HEK293T (cell line): ENCODE measurements at regions not wholly inside any gene's neighbourhood (a gene's known extent, or its start where the extent isn't known, plus 50 kb on each side); places are given as distances from the start of the nearest gene placed in this dataset.
"Not testable (repeated sequence)": the region's sequence is repeated elsewhere in the genome, so short reads cannot be mapped to it uniquely, and the experiment has no call there.

Experiments
- CTCF ChIA-PET: fragments of 350-600 bp; formaldehyde crosslinking; extraction: SDS; loops from one replicate; lab custom pipeline; 2021; ENCODE audit warnings: antibody characterized with exemption, inconsistent platforms; lab: Yijun Ruan, JAX
- POLR2A ChIA-PET: fragments of 350-600 bp; formaldehyde crosslinking; extraction: SDS; loops from one replicate; lab custom pipeline; 2020; ENCODE audit warnings: antibody characterized with exemption, inconsistent platforms; lab: Yijun Ruan, JAX
- DNase-seq: peaks from one replicate; pipeline ENCODE4 v3.0.0; 2012; ENCODE audit warnings: mixed read lengths; ENCODE audit errors: extremely low spot score
- ARNT ChIP-seq: fragments of 450-650 bp; IDR thresholded peaks from 2 replicates; pipeline ENCODE4 v1.6.1; 2017; ENCODE audit warnings: mild to moderate bottlenecking
- BHLHE40 ChIP-seq: fragments of 450-650 bp; IDR thresholded peaks from 2 replicates; pipeline ENCODE4 v1.6.1; 2016; ENCODE audit warnings: mild to moderate bottlenecking, moderate library complexity, borderline replicate concordance
- CTBP1 ChIP-seq: fragments of 450-650 bp; IDR thresholded peaks from 2 replicates; pipeline ENCODE4 v1.6.1; 2016; ENCODE audit warnings: borderline replicate concordance
- ELF4 ChIP-seq: fragments of 450-650 bp; IDR thresholded peaks from 2 replicates; pipeline ENCODE4 v1.6.1; 2017; ENCODE audit warnings: antibody characterized with exemption
- FOXA1 ChIP-seq: fragments of 450-650 bp; IDR thresholded peaks from 2 replicates; pipeline ENCODE4 v1.6.1; 2016; ENCODE audit warnings: mild to moderate bottlenecking
- FOXK2 ChIP-seq: fragments of 450-650 bp; IDR thresholded peaks from 2 replicates; pipeline ENCODE4 v1.6.1; 2016; ENCODE audit warnings: mild to moderate bottlenecking
- FOXM1 ChIP-seq: fragments of 450-650 bp; IDR thresholded peaks from 2 replicates; pipeline ENCODE4 v1.6.1; 2017; ENCODE audit warnings: mild to moderate bottlenecking, borderline replicate concordance
- HDGF ChIP-seq: fragments of 450-650 bp; IDR thresholded peaks from 2 replicates; pipeline ENCODE4 v1.6.1; 2017; ENCODE audit warnings: antibody characterized with exemption, borderline replicate concordance
- L3MBTL2 ChIP-seq: fragments of 450-650 bp; conservative IDR thresholded peaks from 2 replicates; pipeline ENCODE4 v1.6.1; 2016; ENCODE audit warnings: mild to moderate bottlenecking
- LEF1 ChIP-seq: fragments of 450-650 bp; IDR thresholded peaks from 2 replicates; pipeline ENCODE4 v1.6.1; 2017; ENCODE audit warnings: mild to moderate bottlenecking, borderline replicate concordance
- NFRKB ChIP-seq: fragments of 450-650 bp; IDR thresholded peaks from 2 replicates; pipeline ENCODE4 v1.6.1; 2016; ENCODE audit warnings: mild to moderate bottlenecking, moderate library complexity
- SP1 ChIP-seq: fragments of 450-650 bp; IDR thresholded peaks from 2 replicates; pipeline ENCODE4 v1.6.1; 2017
- SUZ12 ChIP-seq: fragments of 450-650 bp; IDR thresholded peaks from 2 replicates; pipeline ENCODE4 v1.6.1; 2016; ENCODE audit warnings: mild to moderate bottlenecking
- TARDBP ChIP-seq: fragments of 450-650 bp; IDR thresholded peaks from 2 replicates; pipeline ENCODE4 v1.6.1; 2016
- ZNF384 ChIP-seq: fragments of 450-650 bp; IDR thresholded peaks from 2 replicates; pipeline ENCODE4 v1.6.1; 2016
- TF ChIP-seq, protein P1 (sequence below): fragments of 450-650 bp; IDR thresholded peaks from 2 replicates; pipeline ENCODE4 v1.6.1; 2016

DNA sequence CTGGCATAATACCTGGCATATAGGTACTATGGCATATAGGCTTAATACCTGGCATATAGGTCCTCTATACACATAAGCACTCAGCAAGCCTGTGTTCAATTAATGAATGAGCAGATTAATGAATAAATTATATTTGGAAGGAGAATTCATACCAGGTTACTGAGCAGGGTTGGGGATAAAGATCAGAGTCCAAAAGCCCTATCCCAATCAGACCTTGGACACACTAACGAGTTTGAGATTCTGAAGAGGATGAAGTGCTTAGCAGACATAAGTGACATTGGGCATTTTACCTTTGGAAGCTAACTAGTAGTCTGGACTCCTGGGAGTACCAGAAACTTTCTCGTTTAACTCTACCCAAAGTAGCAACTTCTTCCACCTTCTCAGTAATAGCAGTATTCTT lies 63.3 kb upstream of the ARHGAP29 start:
- ChIA-PET POLR2A (no interaction called here), CTCF (interaction anchor here (0.8 kb wide), 1 partner anchor 236 kb away, joined by 3 read pairs; no protein-coding TSS in a partner anchor)
- DNase-seq = no peak
- TF ChIP-seq FOXA1 (no peak), HDGF (no peak), FOXM1 (no peak), SUZ12 (no peak)

- ChIA-PET CTCF (interaction anchor here (0.9 to 1.2 kb wide), 3 partner anchors 14 to 274 kb away, joined by 3 to 4 read pairs (median 4); no protein-coding TSS in a partner anchor), POLR2A (interaction anchor here (1.2 kb wide), 1 partner anchor 62 kb away, joined by 4 read pairs; the partner anchor contains the start of gene ARHGAP29)
- TF ChIP-seq HDGF (no peak), FOXA1 (no peak), ELF4 (no peak), FOXM1 (no peak), CTBP1 (no peak), ZNF384 (no peak), ARNT (no peak), BHLHE40 (no peak), L3MBTL2 (no peak), SUZ12 (no peak), LEF1 (no peak), SP1 (no peak), NFRKB (no peak), TARDBP (no peak)
- TF ChIP-seq, protein P1, sequence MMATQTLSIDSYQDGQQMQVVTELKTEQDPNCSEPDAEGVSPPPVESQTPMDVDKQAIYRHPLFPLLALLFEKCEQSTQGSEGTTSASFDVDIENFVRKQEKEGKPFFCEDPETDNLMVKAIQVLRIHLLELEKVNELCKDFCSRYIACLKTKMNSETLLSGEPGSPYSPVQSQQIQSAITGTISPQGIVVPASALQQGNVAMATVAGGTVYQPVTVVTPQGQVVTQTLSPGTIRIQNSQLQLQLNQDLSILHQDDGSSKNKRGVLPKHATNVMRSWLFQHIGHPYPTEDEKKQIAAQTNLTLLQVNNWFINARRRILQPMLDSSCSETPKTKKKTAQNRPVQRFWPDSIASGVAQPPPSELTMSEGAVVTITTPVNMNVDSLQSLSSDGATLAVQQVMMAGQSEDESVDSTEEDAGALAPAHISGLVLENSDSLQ = no peak
- DNase-seq = no peak
Measured at GRCh38 chr1:94299627-94300553, 62.5 kb upstream of the ARHGAP29 start.

DNA sequence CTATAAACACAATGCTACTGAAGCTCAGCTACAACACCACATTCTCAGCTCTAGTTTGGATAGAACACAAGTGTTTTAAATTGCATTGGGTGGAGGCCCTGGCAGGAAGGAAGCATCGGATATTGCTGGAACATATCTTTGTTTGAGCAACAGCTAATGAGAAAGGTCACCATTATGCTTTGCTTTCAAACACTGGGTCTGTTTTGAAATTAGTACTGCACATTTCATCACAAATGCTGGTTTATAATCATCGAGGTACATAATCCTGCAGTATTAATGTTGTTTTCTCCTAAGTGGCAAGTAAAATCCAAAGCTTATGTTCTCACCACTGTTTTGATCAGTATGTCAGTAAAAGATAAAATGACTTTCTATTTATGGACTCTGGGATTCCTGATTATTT lies 61.5 kb upstream of the ARHGAP29 start:
- ChIA-PET CTCF (interaction anchor here (1.2 kb wide), 1 partner anchor 236 kb away, joined by 3 read pairs; no protein-coding TSS in a partner anchor), POLR2A (interaction anchor here (1.2 kb wide), 1 partner anchor 61 kb away, joined by 4 read pairs; the partner anchor contains the start of gene ARHGAP29)
- TF ChIP-seq, protein P1 = no peak
- TF ChIP-seq ARNT = no peak
- TF ChIP-seq ELF4 = no peak
- no peak for TF ChIP-seq BHLHE40
- no peak for TF ChIP-seq SP1
- no peak for TF ChIP-seq LEF1
- TF ChIP-seq FOXM1 = no peak
- no peak for TF ChIP-seq TARDBP
- TF ChIP-seq CTBP1 = no peak
- no peak for TF ChIP-seq FOXA1
- TF ChIP-seq NFRKB = no peak
- no peak for TF ChIP-seq L3MBTL2
- TF ChIP-seq SUZ12 = no peak
- TF ChIP-seq HDGF = no peak
- no peak for TF ChIP-seq ZNF384
- TF ChIP-seq FOXK2 = no peak
- DNase-seq = no peak

DNA sequence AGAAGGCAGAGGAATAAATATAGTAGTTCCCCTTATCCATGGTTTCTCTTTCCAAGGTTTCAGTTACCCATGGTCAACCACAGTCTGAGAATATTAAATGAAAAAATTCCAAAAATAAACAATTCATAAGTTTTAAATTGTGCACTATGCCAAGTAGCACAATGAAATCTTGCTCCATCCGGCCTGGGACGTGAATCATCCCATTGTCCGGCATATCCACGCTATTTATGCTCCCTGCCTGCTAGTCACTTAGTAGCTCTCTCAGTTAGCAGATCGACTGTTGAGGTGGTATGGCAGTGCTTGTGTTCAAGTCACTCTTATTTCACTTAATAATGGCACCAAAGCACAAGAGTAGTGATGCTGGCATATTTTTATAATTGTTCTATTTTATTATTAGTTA lies 58.6 kb upstream of the ARHGAP29 start:
- DNase-seq = no peak
- ChIA-PET POLR2A (no interaction called here), CTCF (no interaction called here)
- TF ChIP-seq ZNF384 (no peak), ELF4 (no peak)

DNA sequence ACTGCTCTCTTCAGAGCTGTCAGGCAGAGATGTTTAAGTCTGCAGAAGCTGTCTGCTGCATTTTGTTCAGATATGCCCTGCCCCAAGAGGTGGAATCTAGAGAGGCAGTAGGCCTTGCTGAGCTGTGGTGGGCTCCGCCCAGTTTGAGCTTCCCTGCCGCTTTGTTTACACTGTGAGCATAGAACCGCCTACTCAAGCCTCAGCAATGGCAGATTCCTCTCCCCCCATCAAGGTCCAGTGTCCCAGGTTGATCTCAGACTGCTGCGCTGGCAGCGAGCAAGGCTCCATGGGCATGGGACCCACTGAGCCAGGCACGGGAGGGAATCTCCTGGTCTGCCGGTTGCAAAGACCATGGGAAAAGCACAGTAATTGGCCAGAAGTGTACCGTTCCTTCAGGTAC lies 55.6 kb upstream of the ARHGAP29 start:
- DNase-seq, CTCF ChIA-PET: not testable (repeated sequence)
- POLR2A ChIA-PET = interaction anchor here (0.7 kb wide), 1 partner anchor 34 kb away, joined by 3 read pairs; no protein-coding TSS in a partner anchor

DNA sequence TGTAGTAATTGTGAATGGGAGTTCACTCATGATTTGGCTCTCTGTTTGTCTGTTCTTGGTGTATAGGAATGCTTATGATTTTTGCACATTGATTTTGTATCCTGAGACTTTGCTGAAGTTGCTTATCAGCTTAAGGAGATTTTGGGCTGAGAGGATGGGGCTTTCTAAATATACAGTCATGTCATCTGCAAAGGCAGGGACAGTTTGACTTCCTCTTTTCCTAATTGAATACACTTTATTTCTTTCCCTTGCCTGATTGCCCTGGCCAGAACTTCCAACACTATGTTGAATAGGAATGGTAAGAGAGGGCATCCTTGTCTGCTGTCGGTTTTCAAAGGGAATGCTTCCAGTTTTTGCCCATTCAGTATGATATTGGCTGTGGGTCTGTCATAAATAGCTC lies 51.9 kb upstream of the ARHGAP29 start:
- CTCF ChIA-PET, DNase-seq, POLR2A ChIA-PET: not testable (repeated sequence)
